ENCODE measurements at regions not wholly inside any gene's neighbourhood (a gene's known extent, or its start where the extent isn't known, plus 50 kb on each side); places are given as distances from the start of the nearest gene placed in this dataset.

DNA sequence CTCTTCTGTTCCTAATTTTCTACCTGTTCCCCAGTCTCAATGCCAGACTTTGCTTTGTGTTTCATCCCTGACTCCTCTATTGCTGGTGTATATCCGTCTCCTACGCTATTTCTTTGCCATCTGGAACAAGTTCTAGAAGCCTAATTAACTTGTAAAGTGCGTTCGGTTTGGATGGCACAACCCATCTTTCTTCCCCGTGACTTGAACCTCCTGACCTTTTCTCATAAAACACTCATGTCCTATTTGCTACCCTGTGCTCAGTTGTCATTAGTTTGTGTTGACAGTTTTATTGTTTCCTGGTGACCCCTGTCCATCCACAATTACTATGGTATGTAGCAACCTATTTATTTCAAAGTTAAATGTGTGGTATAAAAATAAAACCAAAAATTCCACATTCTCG, 323.5 kb downstream of the TLE4 start:
- TF ChIP-seq, protein P1, sequence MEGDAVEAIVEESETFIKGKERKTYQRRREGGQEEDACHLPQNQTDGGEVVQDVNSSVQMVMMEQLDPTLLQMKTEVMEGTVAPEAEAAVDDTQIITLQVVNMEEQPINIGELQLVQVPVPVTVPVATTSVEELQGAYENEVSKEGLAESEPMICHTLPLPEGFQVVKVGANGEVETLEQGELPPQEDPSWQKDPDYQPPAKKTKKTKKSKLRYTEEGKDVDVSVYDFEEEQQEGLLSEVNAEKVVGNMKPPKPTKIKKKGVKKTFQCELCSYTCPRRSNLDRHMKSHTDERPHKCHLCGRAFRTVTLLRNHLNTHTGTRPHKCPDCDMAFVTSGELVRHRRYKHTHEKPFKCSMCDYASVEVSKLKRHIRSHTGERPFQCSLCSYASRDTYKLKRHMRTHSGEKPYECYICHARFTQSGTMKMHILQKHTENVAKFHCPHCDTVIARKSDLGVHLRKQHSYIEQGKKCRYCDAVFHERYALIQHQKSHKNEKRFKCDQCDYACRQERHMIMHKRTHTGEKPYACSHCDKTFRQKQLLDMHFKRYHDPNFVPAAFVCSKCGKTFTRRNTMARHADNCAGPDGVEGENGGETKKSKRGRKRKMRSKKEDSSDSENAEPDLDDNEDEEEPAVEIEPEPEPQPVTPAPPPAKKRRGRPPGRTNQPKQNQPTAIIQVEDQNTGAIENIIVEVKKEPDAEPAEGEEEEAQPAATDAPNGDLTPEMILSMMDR (IDR thresholded peaks at IDR 0.05): no peak
- no peak for TF ChIP-seq POLR2AphosphoS5 (IDR thresholded peaks at IDR 0.05)
- TF ChIP-seq EP300 (IDR thresholded peaks at IDR 0.05): no peak
